SK-N-SH (cell line): ENCODE measurements at regions not wholly inside any gene's neighbourhood (a gene's known extent, or its start where the extent isn't known, plus 50 kb on each side); places are given as distances from the start of the nearest gene placed in this dataset.

Source experiments
- CTCF ChIA-PET: fragments of 300-600, 350-600 bp; formaldehyde crosslinking; extraction: SDS; loops from one replicate; lab custom pipeline; 2021; lab: Yijun Ruan, JAX
- POLR2A ChIA-PET: fragments of 350-600 bp; sonication (Branson Sonifier 250); formaldehyde crosslinking; extraction: SDS; loops from one replicate; lab custom pipeline; 2020; ENCODE audit warnings: antibody characterized with exemption, inconsistent platforms; lab: Yijun Ruan, JAX
- DNase-seq: peaks from one replicate; pipeline ENCODE4 v3.0.0; 2012
- H2AFZ ChIP-seq: fragments of 200-600 bp; sonication (generic); 2 replicates; pipeline ENCODE4 v1.8.1; 2016; ENCODE audit warnings: antibody characterized with exemption, mild to moderate bottlenecking, low read depth
- H3F3A ChIP-seq: fragments of 200-600 bp; sonication (generic); replicated peaks from 2 replicates; pipeline ENCODE3; 2016; ENCODE audit warnings: antibody characterized with exemption, mild to moderate bottlenecking; ENCODE audit not compliant: insufficient read depth
- H3K27ac ChIP-seq, 2 experiments: fragments of 200-500 bp in 1 of 2; fragments of 200-600 bp in 1 of 2; sonication (Bioruptor generic) in 1 of 2; sonication (generic), shearing (Covaris generic) in 1 of 2; 2 replicates each; pipeline versions ENCODE4 v1.5.1 to v1.6.1; 2014 to 2016; ENCODE audit warnings: low read depth in 2 of 2, inconsistent platforms in 1 of 2, low read length in 1 of 2, mild to moderate bottlenecking in 1 of 2, mixed read lengths in 1 of 2
- H3K27me3 ChIP-seq: fragments of 200-600 bp; sonication (generic), shearing (Covaris generic); 2 replicates; pipeline ENCODE4 v1.6.1; 2016; ENCODE audit warnings: mixed run types; ENCODE audit not compliant: insufficient read depth
- H3K36me3 ChIP-seq, 2 experiments: fragments of 200-500 bp in 1 of 2; fragments of 200-600 bp in 1 of 2; sonication (Bioruptor generic) in 1 of 2; sonication (generic) in 1 of 2; replicated peaks in 1 of 2; 2 replicates each; pipeline versions ENCODE3 to v1.5.1; 2014 to 2016; ENCODE audit warnings: low read length in 1 of 2, mild to moderate bottlenecking in 1 of 2; ENCODE audit not compliant: insufficient read depth in 2 of 2, control insufficient read depth in 1 of 2
- H3K4me1 ChIP-seq, 2 experiments: fragments of 200-500 bp in 1 of 2; fragments of 200-600 bp in 1 of 2; sonication (Bioruptor generic) in 1 of 2; sonication (generic), shearing (Covaris generic) in 1 of 2; 2 replicates each; pipeline versions ENCODE4 v1.5.1 to v1.6.1; 2014 to 2016; ENCODE audit warnings: low read depth in 1 of 2, low read length in 1 of 2, mixed run types in 1 of 2; ENCODE audit not compliant: insufficient read depth in 2 of 2, control insufficient read depth in 1 of 2
- H3K4me2 ChIP-seq: fragments of 200-600 bp; sonication (generic), shearing (Covaris generic); 2 replicates; pipeline ENCODE4 v1.6.1; 2017; ENCODE audit warnings: mixed run types
- H3K4me3 ChIP-seq, 2 experiments: fragments of 200-500 bp in 1 of 2; fragments of 200-600 bp in 1 of 2; sonication (Bioruptor generic) in 1 of 2; sonication (generic), shearing (Covaris generic) in 1 of 2; 2 replicates each; pipeline versions ENCODE4 v1.5.1 to v1.8.1; 2014 to 2016; ENCODE audit warnings: low read depth in 2 of 2, inconsistent platforms in 1 of 2, low read length in 1 of 2, mild to moderate bottlenecking in 1 of 2, mixed read lengths in 1 of 2, moderate library complexity in 1 of 2
- H3K79me2 ChIP-seq: fragments of 200-600 bp; sonication (generic); 2 replicates; pipeline ENCODE4 v1.8.1; 2017; ENCODE audit warnings: mild to moderate bottlenecking; ENCODE audit not compliant: insufficient read depth
- H3K9ac ChIP-seq: fragments of 200-600 bp; sonication (generic); 2 replicates; pipeline ENCODE4 v1.6.1; 2017; ENCODE audit warnings: mixed run types
- H3K9me2 ChIP-seq: fragments of 200-600 bp; sonication (generic); 2 replicates; pipeline ENCODE4 v1.6.1; 2017; ENCODE audit warnings: mixed run types
- H3K9me3 ChIP-seq: fragments of 200-600 bp; sonication (generic); 2 replicates; pipeline ENCODE4 v1.6.1; 2017; ENCODE audit warnings: mixed run types, mild to moderate bottlenecking, moderate library complexity
- H4K20me1 ChIP-seq: fragments of 200-600 bp; sonication (generic); 2 replicates; pipeline ENCODE4 v1.6.1; 2017; ENCODE audit warnings: mild to moderate bottlenecking, mixed run types; ENCODE audit not compliant: insufficient read depth
- CTCF ChIP-seq: fragments of 200-600 bp; sonication (generic); IDR thresholded peaks from 2 replicates; pipeline ENCODE4 v1.6.1; 2017; ENCODE audit warnings: antibody characterized with exemption, mild to moderate bottlenecking, moderate library complexity
- EZH2phosphoT487 ChIP-seq: fragments of 200-600 bp; sonication (generic); IDR thresholded peaks from 2 replicates; pipeline ENCODE4 v1.6.1; 2017; ENCODE audit warnings: low read depth, mixed run types, mild to moderate bottlenecking, antibody characterized with exemption, moderate library complexity, borderline replicate concordance
- FOSL2 ChIP-seq: IDR thresholded peaks from 2 replicates; pipeline ENCODE4 v1.4.0; 2012; ENCODE audit warnings: low read depth, mild to moderate bottlenecking, moderate library complexity, borderline replicate concordance
- FOXJ3 ChIP-seq: sonication (generic); formaldehyde crosslinking; IDR thresholded peaks from 2 replicates; pipeline ENCODE4 v1.5.1; 2020; ENCODE audit warnings: mild to moderate bottlenecking, missing genetic modification reagents
- GATA2 ChIP-seq: sonication (generic); formaldehyde crosslinking; IDR thresholded peaks from 2 replicates; pipeline ENCODE4 v1.5.0; 2020; ENCODE audit warnings: mild to moderate bottlenecking, missing genetic modification reagents
- MAX ChIP-seq: IDR thresholded peaks from 2 replicates; pipeline ENCODE4 v1.4.0; 2012; ENCODE audit warnings: low read depth
- MXI1 ChIP-seq: IDR thresholded peaks from 2 replicates; pipeline ENCODE4 v1.6.1; 2012; ENCODE audit warnings: mild to moderate bottlenecking, low read depth, low read length, improper control_type of control experiment
- PBX3 ChIP-seq: IDR thresholded peaks from 2 replicates; pipeline ENCODE4; 2012
- RAD21 ChIP-seq: IDR thresholded peaks from 2 replicates; pipeline ENCODE4 v1.6.1; 2012; ENCODE audit warnings: mild to moderate bottlenecking, low read length
- RFX5 ChIP-seq: IDR thresholded peaks from 2 replicates; pipeline ENCODE4 v1.6.1; 2012; ENCODE audit warnings: mild to moderate bottlenecking, improper control_type of control experiment, low read length
- SIN3A ChIP-seq: IDR thresholded peaks from 2 replicates; pipeline ENCODE4 v1.6.1; 2012; ENCODE audit warnings: low read depth, mild to moderate bottlenecking, low read length, moderate library complexity, borderline replicate concordance
- TAF1 ChIP-seq: IDR thresholded peaks from 2 replicates; pipeline ENCODE4 v1.6.1; 2012; ENCODE audit warnings: low read depth, mild to moderate bottlenecking, low read length, moderate library complexity, borderline replicate concordance
- TCF12 ChIP-seq: IDR thresholded peaks from 2 replicates; pipeline ENCODE4 v1.4.0; 2012
- USF1 ChIP-seq: IDR thresholded peaks from 2 replicates; pipeline ENCODE4 v1.4.0; 2012; ENCODE audit warnings: low read depth, borderline replicate concordance
- ZBTB33 ChIP-seq: IDR thresholded peaks from 2 replicates; pipeline ENCODE4 v1.4.0; 2012; ENCODE audit warnings: low read depth, borderline replicate concordance
- WGBS: methylation state at CpG from one replicate; pipeline ENCODE4 v1.1.6; 2017; ENCODE audit warnings: low lambda C conversion rate; 5-methylcytosine and 5-hydroxymethylcytosine counted together

GRCh38 chr2:60400462-60401246 is 152.8 kb downstream of the BCL11A start:
- DNase-seq: no peak
- Histone ChIP-seq H3K36me3 (no peaks in the 10 kb centered on the region), H3K27ac (no peak overlapping the region), H4K20me1 (no peaks in the 10 kb centered on the region), H3K9me2 (no peaks in the 10 kb centered on the region), H2AFZ (no peak overlapping the region), H3K9ac (no peak overlapping the region), H3K4me1 (no peaks in the 10 kb centered on the region), H3K4me3 (no peak overlapping the region), H3K79me2 (no peaks in the 10 kb centered on the region)
- ChIA-PET POLR2A (no interaction called here), CTCF (no interaction called here)
- 67% methylated on average over 7 of the region's 7 CpGs for WGBS
- TF ChIP-seq FOXJ3 (CRISPR knock-in tag): no peak
- no peak for TF ChIP-seq TCF12
- TF ChIP-seq GATA2 (CRISPR knock-in tag): no peak
- TF ChIP-seq SIN3A: no peak
- no peak for TF ChIP-seq CTCF
- no peak for TF ChIP-seq MAX
- no peak for TF ChIP-seq ZBTB33
- TF ChIP-seq RFX5: no peak
- TF ChIP-seq MXI1: no peak
- no peak for TF ChIP-seq RAD21
- no peak for TF ChIP-seq PBX3
- no peak for TF ChIP-seq USF1
- no peak for TF ChIP-seq EZH2phosphoT487
- no peak for TF ChIP-seq TAF1
- no peak for TF ChIP-seq FOSL2
- TF ChIP-seq, all 33 proteins: peak for 0
- Histone ChIP-seq H3K4me2 (no peak overlapping the region), H3K27me3 (no peaks in the 10 kb centered on the region), H3F3A (no peaks in the 10 kb centered on the region), H3K9me3 (no peaks in the 10 kb centered on the region)
